Pancreas (tissue), 10 donors: ENCODE measurements at regions not wholly inside any gene's neighbourhood (a gene's known extent, or its start where the extent isn't known, plus 50 kb on each side); places are given as distances from the start of the nearest gene placed in this dataset.

ENCODE experiments used
- ATAC-seq, 4 donors: fragments of 200-7000 bp; cut with Tn5 transposase; one replicate each; pipeline versions ENCODE4 v1.8.0 to v1.9.1; 2020; ENCODE audit warnings: mild to moderate bottlenecking in 4 of 4, moderate library complexity in 4 of 4
- DNase-seq, 6 donors: peaks; one replicate each; pipeline ENCODE4 v3.0.0-alpha.2; 2020
- FAIRE-seq: peaks from 2 replicates; lab custom pipeline; 2012; peaks lifted over from hg19 to GRCh38; lab: Jason Lieb, UNC
- H3K27ac ChIP-seq, 4 donors: fragments of 200-600 bp; sonication (generic); 1 replicate in 3 of 4; 2 replicates in 1 of 4; pipeline versions ENCODE4 v1.5.0 to v1.8.0; 2020
- H3K27me3 ChIP-seq, 4 donors: fragments of 200-600 bp; one replicate each; pipeline ENCODE4 v1.8.0; 2021
- H3K36me3 ChIP-seq, 3 donors: fragments of 200-600 bp; sonication (generic) in 1 of 3; one replicate each; pipeline versions ENCODE4 v1.5.0 to v1.8.0; 2020 to 2021
- H3K4me1 ChIP-seq, 3 donors: fragments of 200-600 bp; one replicate each; pipeline ENCODE4 v1.8.0; 2021
- H3K4me3 ChIP-seq, 4 donors: fragments of 200-600 bp; sonication (generic) in 2 of 4; one replicate each; pipeline versions ENCODE4 v1.5.0 to v1.8.0; 2020 to 2021
- H3K9me3 ChIP-seq, 4 donors: fragments of 200-600 bp; one replicate each; pipeline ENCODE4 v1.8.0; 2021
- CTCF ChIP-seq, 4 donors: fragments of 200-600 bp; sonication (generic) in 3 of 4; IDR thresholded peaks; one replicate each; pipeline versions ENCODE4 v1.5.0 to v1.8.0; 2021; ENCODE audit warnings: antibody characterized with exemption in 4 of 4
- WGBS, 2 donors: extraction: QIAGEN DNeasy Blood & Tissue Kit; methylation state at CpG; one replicate each; pipeline ENCODE4 v1.1.7; 2013; 5-methylcytosine and 5-hydroxymethylcytosine counted together
- intact Hi-C, 3 donors: fragments of 100-400 bp; cut with DNase I; formaldehyde crosslinking; loops; one replicate each; pipeline versions ENCODE4 v1.11.1 to v1.14.2; 2022
- donor health status: healthy with polysubstance abuse.
- donor health status: DM: no; HTN: no; CAD: no; lungs with moderate emphysema.
- donor health status: DM: no; HTN: no; CAD: no.
- donor health status: control.
- donor health status: control.
- donor health status: Bipolar disorder and iron deficiency.
- donor health status: DM: yes; HTN: yes; CAD: no.
- donor health status: DM: no; HTN: no; CAD: no.
- donor health status: DM: no; HTN: no; CAD: no.
- donor health status: DM: yes; HTN: yes; CAD: no.

DNA sequence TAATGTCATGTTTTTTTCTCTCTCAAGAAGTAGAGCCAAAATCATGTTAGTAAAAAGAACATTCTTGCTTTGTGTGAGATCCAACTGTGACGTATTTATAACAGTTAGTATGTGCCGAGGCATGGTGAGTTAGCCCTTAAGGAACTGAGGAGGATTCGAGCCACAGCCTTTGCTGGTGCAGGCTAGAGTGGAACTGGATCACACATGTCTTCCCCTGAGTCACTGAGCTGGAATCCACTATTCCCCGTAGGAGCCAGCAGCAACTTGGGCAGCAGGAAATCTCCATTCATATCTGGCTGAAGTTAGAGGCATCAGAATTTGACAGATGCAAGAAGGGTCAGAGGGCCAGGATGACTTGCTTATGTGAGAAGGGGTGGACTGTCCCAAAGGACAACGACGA lies 144.6 kb upstream of the KIT start:
- Histone ChIP-seq H3K27ac (no peak overlapping the region), H3K4me3 (no peak overlapping the region), H3K4me1 (no peaks in the 10 kb centered on the region), H3K36me3 (no peaks in the 10 kb centered on the region), H3K9me3 (no peaks in the 10 kb centered on the region), H3K27me3 (no peaks in the 10 kb centered on the region)
- intact Hi-C loops = no loop called here
- DNase-seq (no peak), FAIRE-seq (no peak), ATAC-seq (peak in 3 of 4 donors; percentile 19 to 56 (median 47))
- TF ChIP-seq CTCF (IDR thresholded peaks at IDR 0.05) = no peak
- WGBS, 2 donors = 48 to 57% methylated on average over 6 of the region's 6 CpGs

- Histone ChIP-seq H3K27me3 (no peaks in the 10 kb centered on the region), H3K4me3 (no peak overlapping the region), H3K36me3 (no peaks in the 10 kb centered on the region), H3K4me1 (no peaks in the 10 kb centered on the region), H3K27ac (no peak overlapping the region), H3K9me3 (no peaks in the 10 kb centered on the region)
- FAIRE-seq (no peak), DNase-seq (no peak), ATAC-seq (no peak)
- TF ChIP-seq CTCF (IDR thresholded peaks at IDR 0.05) = no peak
- intact Hi-C loops = no loop called here
Measured at GRCh38 chr4:54513741-54514140, 144.0 kb upstream of the KIT start.

DNA sequence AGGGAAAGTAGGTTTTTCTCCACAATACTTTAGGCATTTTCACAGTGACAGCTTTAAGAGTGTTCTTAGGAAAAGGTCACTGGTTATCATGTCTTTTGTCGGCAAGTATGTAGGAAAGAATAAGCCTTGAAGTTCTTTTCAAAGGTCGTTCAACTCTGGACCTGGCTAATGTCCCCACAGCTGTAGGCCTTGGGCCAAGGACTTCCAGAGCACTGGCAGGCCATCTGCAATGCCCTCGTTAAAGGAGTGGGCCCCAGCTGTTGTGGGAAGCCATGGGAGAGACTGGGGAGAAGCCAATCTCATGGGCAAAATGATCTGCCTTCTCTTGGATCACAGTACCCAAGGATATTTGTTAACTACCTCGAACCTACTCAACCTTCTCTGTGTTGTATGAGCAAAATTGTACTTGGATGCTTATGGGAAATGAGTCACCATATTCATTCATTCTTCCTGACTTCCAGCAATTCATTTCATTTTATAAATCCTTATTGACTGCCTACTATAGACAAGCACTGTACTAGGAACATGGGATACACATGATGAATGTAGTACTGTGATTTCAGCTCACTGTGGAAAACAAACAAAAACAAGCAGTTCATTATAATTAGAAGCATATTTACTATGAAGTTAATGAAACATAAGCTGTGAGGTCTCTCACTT lies 141.1 kb upstream of the KIT start:
- intact Hi-C loops = no loop called here
- FAIRE-seq = no peak

DNA sequence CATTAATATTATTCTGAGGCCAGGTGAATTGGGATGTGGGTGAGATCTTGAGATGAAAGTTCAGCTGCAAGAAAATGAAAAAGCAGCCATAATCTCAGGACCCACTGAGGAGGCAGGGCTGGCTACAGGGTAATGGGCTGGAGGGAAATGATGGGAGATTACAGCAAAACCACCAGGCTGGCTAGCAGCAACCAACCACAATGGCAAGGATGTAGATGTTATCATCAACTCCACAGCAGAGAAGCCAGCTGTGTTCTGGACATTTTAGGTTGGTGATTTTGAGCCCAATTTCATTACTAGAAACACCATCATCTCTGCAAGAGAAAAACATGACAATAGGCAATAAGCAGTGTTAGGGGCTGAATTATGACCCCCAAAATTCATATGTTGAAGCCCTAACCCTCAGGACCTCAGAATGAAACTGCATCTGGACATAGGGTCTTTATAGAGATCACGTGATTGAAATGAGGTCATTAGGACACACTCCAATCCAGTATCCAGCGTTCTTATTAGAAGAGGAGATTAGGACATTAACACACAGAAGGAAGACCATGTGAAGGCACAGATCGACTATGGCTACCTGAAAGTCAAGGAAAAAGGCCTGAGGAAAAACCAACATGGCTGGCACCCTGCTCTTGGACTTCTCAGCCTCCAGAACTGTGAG lies 139.8 kb upstream of the KIT start:
- FAIRE-seq = no peak
- Histone ChIP-seq H3K4me3 (no peak overlapping the region), H3K27ac (no peak overlapping the region), H3K27me3 (no peaks in the 10 kb centered on the region), H3K36me3 (no peaks in the 10 kb centered on the region), H3K9me3 (no peaks in the 10 kb centered on the region), H3K4me1 (no peaks in the 10 kb centered on the region)
- ATAC-seq = no peak
- intact Hi-C loops = no loop called here
- 61 to 63% methylated on average over 3 of the region's 3 CpGs for WGBS, 2 donors
- no peak for DNase-seq
- TF ChIP-seq CTCF (IDR thresholded peaks at IDR 0.05) = no peak

More for the DNA sequence above, 141.1 kb upstream of the KIT start:
- H3K27ac ChIP-seq = no peak overlapping the region
- DNase-seq = no peak
- TF ChIP-seq CTCF (IDR thresholded peaks at IDR 0.05) = no peak
- no peaks in the 10 kb centered on the region for H3K27me3 ChIP-seq
- H3K36me3 ChIP-seq = no peaks in the 10 kb centered on the region
- H3K4me1 ChIP-seq = no peaks in the 10 kb centered on the region
- no peak for ATAC-seq
- H3K9me3 ChIP-seq = no peaks in the 10 kb centered on the region
- 33 to 39% methylated on average over 4 of the region's 4 CpGs for WGBS, 2 donors
- no peak overlapping the region for H3K4me3 ChIP-seq

DNA sequence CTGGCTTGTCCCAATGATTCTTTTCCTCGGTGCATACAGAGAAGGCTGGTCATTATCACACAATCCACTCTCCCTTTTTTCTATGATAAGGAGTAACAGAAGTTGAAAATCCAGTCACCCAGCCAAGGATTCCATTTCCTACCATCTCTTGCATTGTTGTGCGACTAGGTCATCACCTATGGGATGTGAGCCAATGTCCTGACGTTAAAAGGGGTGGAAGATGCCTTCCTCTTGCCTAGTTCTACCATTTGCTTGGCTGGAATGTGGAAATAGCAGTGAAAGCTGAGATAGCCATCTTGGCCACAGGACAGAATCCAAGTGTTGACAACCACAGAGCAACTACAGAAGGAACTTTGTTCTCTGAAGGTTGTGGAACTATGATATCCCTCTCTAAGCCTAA lies 132.2 kb upstream of the KIT start:
- no peaks in the 10 kb centered on the region for H3K36me3 ChIP-seq
- no peak overlapping the region for H3K4me3 ChIP-seq
- FAIRE-seq (no peak), ATAC-seq (no peak), DNase-seq (no peak)
- no peaks in the 10 kb centered on the region for H3K27me3 ChIP-seq
- no peak overlapping the region for H3K27ac ChIP-seq
- no peaks in the 10 kb centered on the region for H3K9me3 ChIP-seq
- intact Hi-C loops = no loop called here
- 29 to 44% methylated on average over 3 of the region's 3 CpGs for WGBS, 2 donors
- no peak for TF ChIP-seq CTCF (IDR thresholded peaks at IDR 0.05)
- H3K4me1 ChIP-seq = no peaks in the 10 kb centered on the region
